Urothelium cell line (cell line): ENCODE measurements at regions not wholly inside any gene's neighbourhood (a gene's known extent, or its start where the extent isn't known, plus 50 kb on each side); places are given as distances from the start of the nearest gene placed in this dataset.
"Not testable (repeated sequence)": the region's sequence is repeated elsewhere in the genome, so short reads cannot be mapped to it uniquely, and the experiment has no call there.

Source experiments
- DNase-seq: peaks from one replicate; pipeline ENCODE4 v3.0.0; 2011; ENCODE audit warnings: low spot score, mixed read lengths
- FAIRE-seq: peaks from 2 replicates; lab custom pipeline; 2011; peaks lifted over from hg19 to GRCh38; lab: Jason Lieb, UNC

GRCh38 chr12:37441371-37441770, 875.2 kb upstream of the ALG10B start:
- DNase-seq, FAIRE-seq: not testable (repeated sequence)

DNA sequence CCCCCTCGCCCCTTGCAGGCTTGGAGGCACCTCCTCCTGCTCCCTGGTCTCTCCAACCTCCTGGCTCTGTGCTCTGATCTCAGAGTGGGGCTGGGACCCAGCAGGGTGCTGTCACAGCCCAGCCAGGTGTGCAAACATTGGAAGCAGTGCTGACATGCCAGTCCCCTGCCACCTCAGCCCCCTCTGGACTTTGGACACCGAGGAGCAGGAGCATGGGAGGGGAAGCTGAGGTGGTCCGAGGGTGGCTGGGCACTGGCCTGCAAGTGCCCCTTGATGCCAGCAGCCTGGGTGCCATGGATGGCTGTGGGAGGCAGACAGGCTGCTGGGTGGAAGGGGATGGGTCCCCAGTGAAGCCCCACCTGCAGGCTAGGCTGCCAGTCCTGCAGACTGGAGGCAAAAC, 860.9 kb upstream of the ALG10B start:
- not testable (repeated sequence) for FAIRE-seq, DNase-seq

GRCh38 chr12:37497939-37498338, 818.6 kb upstream of the ALG10B start:
- not testable (repeated sequence) for DNase-seq, FAIRE-seq

DNA sequence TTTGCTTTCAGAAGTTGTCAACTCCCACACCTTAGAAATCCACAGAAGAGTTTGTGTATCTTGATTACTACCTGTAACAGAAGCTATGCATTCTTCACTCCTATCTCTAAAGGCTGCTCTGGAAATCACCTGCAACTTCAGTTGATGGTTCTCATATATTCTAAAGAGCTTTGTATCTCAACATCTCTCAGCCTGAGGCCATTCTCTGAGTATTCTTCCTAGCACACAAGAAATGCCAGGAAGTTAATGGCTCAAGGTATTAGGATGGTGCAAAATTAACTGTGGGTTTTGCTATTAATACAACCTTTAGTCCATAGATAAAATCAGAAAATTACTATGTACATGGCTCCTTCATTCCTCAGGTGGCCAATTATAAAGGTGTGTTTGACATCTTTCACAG, 806.3 kb upstream of the ALG10B start:
- not testable (repeated sequence) for DNase-seq, FAIRE-seq

DNA sequence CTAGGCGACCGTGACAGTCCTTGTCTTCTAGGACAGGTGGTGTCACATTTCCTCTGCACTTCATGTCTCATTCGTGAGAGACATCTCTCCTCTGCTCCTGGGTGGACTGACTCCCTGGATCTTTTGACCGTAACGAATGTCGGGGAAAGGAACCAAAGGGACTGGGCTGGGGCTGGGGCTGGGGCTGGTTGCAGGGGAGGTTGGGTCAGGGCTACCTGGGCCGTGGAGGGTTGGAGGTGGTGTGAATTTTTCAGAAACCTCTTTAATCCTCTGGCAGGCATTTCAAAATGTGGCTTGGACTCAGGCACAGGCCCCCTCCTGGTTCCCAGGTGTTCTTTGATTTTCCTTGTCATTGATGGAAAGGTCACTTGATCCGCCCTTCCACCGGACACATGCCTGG, 776.0 kb upstream of the ALG10B start:
- not testable (repeated sequence) for FAIRE-seq, DNase-seq

- DNase-seq (no peak), FAIRE-seq (no peak)
Observed at GRCh38 chr12:37541356-37541755, 775.2 kb upstream of the ALG10B start.

GRCh38 chr12:37543131-37543965, 773.2 kb upstream of the ALG10B start:
- DNase-seq (no peak), FAIRE-seq (no peak)

DNA sequence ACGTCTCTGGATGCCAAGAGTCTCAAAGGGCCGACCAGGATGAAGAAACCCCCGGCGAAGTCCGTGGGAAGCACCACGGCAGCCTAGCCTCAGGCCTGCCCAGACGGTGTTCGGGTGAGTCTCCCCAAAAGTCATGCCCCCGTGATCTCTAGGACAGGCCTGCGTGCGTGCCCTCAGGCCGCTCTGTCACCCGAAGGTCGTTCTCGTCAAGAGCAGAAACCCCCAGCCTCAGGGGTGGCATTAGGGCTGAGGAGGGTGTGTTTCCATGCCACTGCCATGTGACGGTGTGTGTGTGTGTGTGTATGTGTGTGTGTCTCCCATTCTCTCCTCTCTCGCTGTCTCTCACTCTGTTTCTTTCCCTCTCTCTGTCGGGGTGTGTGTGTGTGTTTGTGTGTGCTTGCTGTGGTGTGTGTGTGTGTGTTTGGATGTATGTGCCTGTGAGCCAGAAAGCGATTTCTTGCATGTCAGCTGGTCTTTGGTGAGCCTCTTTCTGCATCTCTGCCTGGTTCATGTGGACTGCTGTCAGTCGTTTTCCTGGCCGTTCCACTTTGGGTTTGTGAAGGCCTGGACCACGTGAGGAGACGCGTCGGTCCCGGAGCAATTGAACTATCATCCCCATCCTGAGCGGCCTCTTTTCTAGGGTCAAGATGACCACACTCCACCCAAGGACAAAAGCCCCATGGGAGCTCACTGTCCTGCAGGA, 772.5 kb upstream of the ALG10B start:
- FAIRE-seq, result peak; percentile 32
- no peak for DNase-seq

DNA sequence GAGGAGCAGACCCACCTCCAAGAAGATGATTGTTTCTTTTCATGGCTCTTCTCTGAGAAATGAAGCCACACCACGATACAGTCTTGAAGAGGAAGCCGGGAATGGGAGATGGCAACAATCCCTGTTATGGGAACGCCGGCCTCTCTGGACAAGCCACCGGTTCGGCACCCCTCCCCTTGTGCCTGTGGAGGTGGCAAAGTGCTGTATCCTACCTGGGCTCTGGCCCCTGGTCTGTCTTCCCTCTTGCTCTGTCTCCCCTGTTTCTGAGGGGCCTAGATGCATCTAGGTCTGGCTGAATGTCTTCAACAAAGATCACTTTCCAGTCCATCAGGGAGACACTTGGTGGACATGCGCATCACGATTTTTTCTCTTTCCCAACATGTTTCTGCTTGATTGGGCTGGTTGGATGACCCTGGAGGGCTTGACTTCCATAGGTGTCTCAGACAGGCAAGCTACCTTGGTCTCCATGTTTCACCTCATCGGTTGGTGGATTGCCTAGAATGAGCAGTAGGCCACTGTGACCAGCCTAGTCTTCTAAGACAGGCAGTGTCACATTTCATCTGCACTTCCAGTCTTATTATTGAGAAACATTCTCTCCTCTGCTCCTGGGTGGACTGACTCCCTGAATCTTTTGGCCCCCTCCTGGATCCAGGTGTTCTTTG, 771.8 kb upstream of the ALG10B start:
- not testable (repeated sequence) for FAIRE-seq, DNase-seq

GRCh38 chr12:37545759-37546158, 770.8 kb upstream of the ALG10B start:
- FAIRE-seq (no peak), DNase-seq (no peak)

DNA sequence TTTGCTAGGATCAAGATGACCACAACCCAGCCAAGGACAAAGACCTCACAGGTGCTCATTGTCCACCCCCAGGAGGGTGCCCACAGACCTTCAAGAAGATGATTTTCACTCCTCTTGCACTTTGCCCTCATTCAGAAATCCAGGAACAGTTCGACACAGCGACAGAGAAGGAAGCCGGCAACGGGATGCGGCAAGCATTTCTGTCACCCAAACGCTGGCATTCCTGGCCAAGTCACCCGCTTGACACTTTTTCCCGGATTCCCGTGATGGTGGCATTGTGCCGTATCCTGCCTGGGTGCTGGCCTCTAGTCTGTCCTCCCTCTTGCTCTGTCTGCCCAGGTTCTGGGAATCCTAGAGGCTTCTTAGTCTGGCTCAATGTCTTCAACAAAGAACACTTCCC, 770.4 kb upstream of the ALG10B start:
- no peak for DNase-seq
- no peak for FAIRE-seq

- DNase-seq, result no peak
- FAIRE-seq, result no peak
Observed at GRCh38 chr12:37546901-37547475, 769.6 kb upstream of the ALG10B start.

- DNase-seq (peak; percentile 65), FAIRE-seq (no peak)
Observed at GRCh38 chr12:37547611-37548010, 769.0 kb upstream of the ALG10B start.

DNA sequence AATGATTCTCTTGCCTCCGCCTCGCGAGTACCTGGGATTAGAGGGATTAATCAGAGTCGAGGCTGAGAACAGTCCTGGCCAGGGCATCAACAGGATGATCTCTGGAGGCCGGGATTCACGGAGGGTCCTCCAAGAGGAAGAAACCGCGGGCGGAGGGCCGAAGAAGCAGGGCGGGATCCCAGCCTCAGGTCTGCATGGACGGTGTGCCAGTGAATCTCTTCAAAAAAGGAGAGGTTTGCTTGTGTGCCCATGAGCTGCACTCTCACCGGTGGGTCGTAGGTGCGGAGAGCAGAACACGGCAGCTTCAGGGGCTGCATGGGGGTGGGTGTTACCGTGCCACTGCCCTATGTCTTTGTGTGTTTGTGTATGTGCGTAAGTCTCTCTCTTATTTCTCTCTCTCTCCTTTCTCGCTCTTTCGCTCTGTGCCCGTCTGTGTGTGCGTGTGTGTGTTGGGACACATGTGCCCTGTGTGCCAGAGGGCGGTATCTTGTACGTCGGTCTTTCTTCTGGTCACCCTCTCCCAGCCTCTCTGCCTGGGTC, 768.2 kb upstream of the ALG10B start:
- FAIRE-seq, result no peak
- DNase-seq, result no peak

GRCh38 chr12:37556957-37557356, 759.6 kb upstream of the ALG10B start:
- DNase-seq, FAIRE-seq: not testable (repeated sequence)

GRCh38 chr12:37565112-37565511, 751.5 kb upstream of the ALG10B start:
- FAIRE-seq, result no peak
- DNase-seq, result no peak

DNA sequence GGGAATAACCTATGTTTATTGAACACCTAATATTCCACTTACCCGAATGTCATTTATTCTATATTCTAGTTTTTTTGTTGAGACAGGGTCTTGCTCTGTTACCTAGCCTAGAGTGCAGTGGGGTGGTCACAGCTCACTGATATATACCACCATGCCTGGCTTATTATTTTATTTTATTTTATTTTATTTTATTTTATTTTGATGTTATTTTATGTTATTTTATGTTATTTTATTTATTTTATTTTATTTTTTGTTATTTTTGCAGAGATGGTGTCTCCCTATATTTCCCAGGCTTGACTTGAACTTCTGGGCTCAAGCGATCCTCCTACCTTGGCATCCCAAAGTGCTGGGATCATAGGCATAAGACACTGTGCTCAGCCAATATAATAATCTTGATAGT, 746.0 kb upstream of the ALG10B start:
- DNase-seq, FAIRE-seq: not testable (repeated sequence)
